Hepatocyte (in vitro differentiated cells): ENCODE measurements at regions not wholly inside any gene's neighbourhood (a gene's known extent, or its start where the extent isn't known, plus 50 kb on each side); places are given as distances from the start of the nearest gene placed in this dataset.

Experiments
- DNase-seq: peaks from one replicate; pipeline ENCODE4 v3.0.0-alpha.2; 2016; ENCODE audit warnings: low spot score
- H2AFZ ChIP-seq: fragments of 200-600 bp; sonication (generic); 2 replicates; pipeline ENCODE4 v1.6.0; 2016; ENCODE audit warnings: antibody characterized with exemption, mild to moderate bottlenecking
- H3K27ac ChIP-seq: fragments of 200-600 bp; sonication (generic); 2 replicates; pipeline ENCODE4 v1.5.1; 2016; ENCODE audit warnings: mild to moderate bottlenecking
- H3K27me3 ChIP-seq: fragments of 200-600 bp; sonication (generic); 2 replicates; pipeline ENCODE4 v1.6.1; 2016
- H3K36me3 ChIP-seq: fragments of 200-600 bp; sonication (generic); replicated peaks from 2 replicates; pipeline ENCODE4 v1.5.1; 2016; ENCODE audit warnings: low read depth; ENCODE audit not compliant: insufficient read depth
- H3K4me1 ChIP-seq: fragments of 200-600 bp; sonication (generic); 2 replicates; pipeline ENCODE4 v1.5.1; 2016; ENCODE audit warnings: mild to moderate bottlenecking, moderate library complexity; ENCODE audit not compliant: insufficient read depth
- H3K4me2 ChIP-seq: fragments of 200-600 bp; sonication (generic); 2 replicates; pipeline ENCODE4 v1.6.0; 2016
- H3K4me3 ChIP-seq: fragments of 200-600 bp; sonication (generic); 2 replicates; pipeline ENCODE4 v1.5.1; 2016; ENCODE audit warnings: mild to moderate bottlenecking
- H3K79me2 ChIP-seq: fragments of 200-600 bp; sonication (generic); 2 replicates; pipeline ENCODE4 v1.6.0; 2017; ENCODE audit warnings: mild to moderate bottlenecking
- H3K9me2 ChIP-seq: fragments of 200-600 bp; sonication (generic); replicated peaks from 2 replicates; pipeline ENCODE4 v1.6.0; 2017; ENCODE audit warnings: mild to moderate bottlenecking; ENCODE audit not compliant: insufficient read depth
- H3K9me3 ChIP-seq: fragments of 200-600 bp; sonication (generic); 2 replicates; pipeline ENCODE4 v1.5.1; 2016; ENCODE audit warnings: low read depth, mild to moderate bottlenecking
- H4K20me1 ChIP-seq: fragments of 200-600 bp; sonication (generic); 2 replicates; pipeline ENCODE4 v1.6.0; 2016; ENCODE audit warnings: mild to moderate bottlenecking; ENCODE audit not compliant: insufficient read depth, poor library complexity, severe bottlenecking
- CTCF ChIP-seq: fragments of 200-600 bp; sonication (generic); IDR thresholded peaks from 2 replicates; pipeline ENCODE4 v1.5.1; 2016; ENCODE audit warnings: antibody characterized with exemption, mild to moderate bottlenecking; ENCODE audit not compliant: poor library complexity
- EZH2 ChIP-seq: fragments of 200-600 bp; sonication (generic); IDR thresholded peaks from 2 replicates; pipeline ENCODE4 v1.6.1; 2016; ENCODE audit warnings: antibody characterized with exemption, mild to moderate bottlenecking, borderline replicate concordance
- EZH2phosphoT487 ChIP-seq: fragments of 200-600 bp; sonication (generic); IDR thresholded peaks from one replicate; pipeline ENCODE4 v1.6.1; 2018; ENCODE audit warnings: antibody characterized with exemption, mild to moderate bottlenecking, low read depth, moderate library complexity; ENCODE audit not compliant: unreplicated experiment, severe bottlenecking
- WGBS: methylation state at CpG from one replicate; pipeline ENCODE4 v1.1.6; 2016; ENCODE audit warnings: low lambda C conversion rate; ENCODE audit errors: missing lambda C conversion rate; 5-methylcytosine and 5-hydroxymethylcytosine counted together

GRCh38 chr1:199937161-199937560 is 90.3 kb upstream of the NR5A2 start:
- WGBS, result 97% methylated on average over 4 of the region's 4 CpGs
- TF ChIP-seq EZH2phosphoT487 (no peak), EZH2 (no peak), CTCF (no peak)
- H3K9me2 ChIP-seq, result no peaks in the 10 kb centered on the region

GRCh38 chr1:199937661-199938060 is 89.8 kb upstream of the NR5A2 start:
- Histone ChIP-seq H3K9me2 (no peaks in the 10 kb centered on the region), H3K4me2 (no peak overlapping the region), H3K9me3 (no peaks in the 10 kb centered on the region), H3K27ac (no peak overlapping the region), H3K4me3 (no peak overlapping the region), H4K20me1 (no peaks in the 10 kb centered on the region), H3K36me3 (no peaks in the 10 kb centered on the region), H3K79me2 (no peaks in the 10 kb centered on the region), H3K27me3 (no peaks in the 10 kb centered on the region), H2AFZ (no peak overlapping the region), H3K4me1 (no peaks in the 10 kb centered on the region)
- no peak for DNase-seq
- TF ChIP-seq EZH2, result no peak
- TF ChIP-seq EZH2phosphoT487, result no peak
- no peak for TF ChIP-seq CTCF
- WGBS, result 83% methylated on average over 4 of the region's 4 CpGs

More at GRCh38 chr1:199937161-199937560, 90.3 kb upstream of the NR5A2 start:
- H3K4me2 ChIP-seq, result no peak overlapping the region
- H4K20me1 ChIP-seq, result no peaks in the 10 kb centered on the region
- H3K4me3 ChIP-seq, result no peak overlapping the region
- H3K4me1 ChIP-seq, result no peaks in the 10 kb centered on the region
- H3K27me3 ChIP-seq, result no peaks in the 10 kb centered on the region
- no peak overlapping the region for H3K27ac ChIP-seq
- DNase-seq, result no peak
- H3K9me3 ChIP-seq, result no peaks in the 10 kb centered on the region
- H3K36me3 ChIP-seq, result no peaks in the 10 kb centered on the region
- no peak overlapping the region for H2AFZ ChIP-seq
- H3K79me2 ChIP-seq, result no peaks in the 10 kb centered on the region

GRCh38 chr1:199944986-199945385 is 82.5 kb upstream of the NR5A2 start:
- Histone ChIP-seq H3K36me3 (no peaks in the 10 kb centered on the region), H4K20me1 (no peaks in the 10 kb centered on the region), H3K27me3 (no peaks in the 10 kb centered on the region), H3K4me2 (no peak overlapping the region), H3K4me1 (no peaks in the 10 kb centered on the region), H3K9me3 (no peaks in the 10 kb centered on the region), H3K79me2 (no peaks in the 10 kb centered on the region), H3K4me3 (no peak overlapping the region), H3K9me2 (no peaks in the 10 kb centered on the region), H3K27ac (no peak overlapping the region), H2AFZ (no peak overlapping the region)
- 69% methylated on average over 3 of the region's 3 CpGs for WGBS
- no peak for TF ChIP-seq CTCF
- no peak for TF ChIP-seq EZH2
- no peak for TF ChIP-seq EZH2phosphoT487
- DNase-seq, result no peak

GRCh38 chr1:199945591-199945990 is 81.9 kb upstream of the NR5A2 start:
- no peak overlapping the region for H3K4me3 ChIP-seq
- H3K27ac ChIP-seq, result no peak overlapping the region
- H4K20me1 ChIP-seq, result no peaks in the 10 kb centered on the region
- H3K4me2 ChIP-seq, result no peak overlapping the region
- DNase-seq, result no peak
- TF ChIP-seq EZH2phosphoT487 (no peak), CTCF (no peak), EZH2 (no peak)
- no peaks in the 10 kb centered on the region for H3K9me2 ChIP-seq
- no peaks in the 10 kb centered on the region for H3K79me2 ChIP-seq
- H2AFZ ChIP-seq, result no peak overlapping the region
- 68% methylated on average over 1 of the region's 1 CpG for WGBS
- H3K9me3 ChIP-seq, result no peaks in the 10 kb centered on the region
- no peaks in the 10 kb centered on the region for H3K27me3 ChIP-seq
- no peaks in the 10 kb centered on the region for H3K36me3 ChIP-seq
- H3K4me1 ChIP-seq, result no peaks in the 10 kb centered on the region
